Spleen (tissue), 7 donors: ENCODE measurements at regions not wholly inside any gene's neighbourhood (a gene's known extent, or its start where the extent isn't known, plus 50 kb on each side); places are given as distances from the start of the nearest gene placed in this dataset.

ENCODE experiments used
- CTCF ChIP-seq, 11 experiments: fragments of 200-600 bp in 7 of 11; fragments of 450-650 bp in 4 of 11; sonication (generic) in 4 of 11; IDR thresholded peaks in 8 of 11; conservative IDR thresholded peaks in 3 of 11; 1 replicate in 7 of 11; 2 replicates in 4 of 11; pipeline versions ENCODE4 v1.4.0 to v1.8.0; 2016 to 2021; ENCODE audit warnings: antibody characterized with exemption in 11 of 11, inconsistent platforms in 4 of 11, mild to moderate bottlenecking in 1 of 11
- POLR2AphosphoS5 ChIP-seq, 3 donors: sonication (generic); formaldehyde crosslinking; IDR thresholded peaks; one replicate each; pipeline ENCODE4 v1.5.1; 2017; ENCODE audit warnings: antibody characterized with exemption in 3 of 3
- donor health status: DM: no; HTN: no; CAD: no; lungs with moderate emphysema.
- donor health status: DM: no; HTN: no; CAD: no.
- donor health status: DM: no; HTN: no; CAD: no.

GRCh38 chr6:90863043-90863442 is 276.2 kb upstream of the MAP3K7 start:
- TF ChIP-seq POLR2AphosphoS5 (IDR thresholded peaks at IDR 0.05), result no peak
- TF ChIP-seq CTCF (IDR thresholded peaks at IDR 0.05 in 8 of 11, conservative IDR thresholded peaks at IDR 0.05 in 3 of 11), result no peak
